Lower leg skin (tissue), 4 donors: ENCODE measurements at regions not wholly inside any gene's neighbourhood (a gene's known extent, or its start where the extent isn't known, plus 50 kb on each side); places are given as distances from the start of the nearest gene placed in this dataset.

Experiments
- DNase-seq, 2 donors: peaks; one replicate each; pipeline ENCODE4 v3.0.0-alpha.2; 2019; ENCODE audit warnings: low spot score in 2 of 2
- H3K4me3 ChIP-seq: fragments of 200-600 bp; sonication (generic); 2 replicates; pipeline ENCODE4 v1.5.1; 2017; ENCODE audit warnings: mild to moderate bottlenecking, low read depth; ENCODE audit not compliant: poor library complexity, severe bottlenecking
- POLR2A ChIP-seq, 2 donors: fragments of 450-650 bp; IDR thresholded peaks; one replicate each; pipeline ENCODE4 v1.6.1; 2016 to 2017; ENCODE audit warnings: antibody characterized with exemption in 2 of 2, mild to moderate bottlenecking in 1 of 2, moderate library complexity in 1 of 2
- WGBS, 2 donors: methylation state at CpG; one replicate each; pipeline ENCODE4 v1.1.5; 2018; 5-methylcytosine and 5-hydroxymethylcytosine counted together
- intact Hi-C: fragments of 100-400 bp; cut with DNase I; formaldehyde crosslinking; loops from one replicate; pipeline ENCODE4 v1.15.0; 2023; ENCODE audit warnings: low total_unique reads
- TF ChIP-seq, protein P1 (sequence below), 3 donors: fragments of 450-650 bp; IDR thresholded peaks; one replicate each; pipeline ENCODE4 v1.5.1; 2016; ENCODE audit warnings: antibody characterized with exemption in 3 of 3, mild to moderate bottlenecking in 3 of 3, moderate library complexity in 2 of 3

DNA sequence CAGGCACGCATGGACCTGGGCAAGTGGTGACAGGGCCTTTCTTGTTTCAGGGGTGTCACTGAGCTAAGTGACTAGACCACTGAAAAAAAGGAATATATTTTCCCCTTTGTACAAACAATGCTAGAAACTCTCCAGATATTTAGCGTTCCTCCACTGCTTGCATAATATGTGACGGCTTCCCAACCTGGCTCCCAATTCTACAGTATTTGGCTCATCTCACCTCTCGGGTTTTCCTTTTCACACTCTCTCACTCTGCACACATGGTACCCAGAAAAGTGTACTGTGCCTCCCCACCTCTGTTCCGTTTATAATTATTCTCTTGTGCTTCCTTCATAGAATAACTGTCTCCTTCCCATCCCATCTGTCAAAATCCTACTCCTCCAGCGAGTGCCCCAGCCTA lies 140.5 kb upstream of the KLHL25 start:
- H3K4me3 ChIP-seq = no peak overlapping the region
- 88 to 92% methylated on average over 6 of the region's 6 CpGs for whole genome bisulfite sequencing, 2 donors
- intact Hi-C loops = no loop called here
- no peak for DNase-seq
- no peak for TF ChIP-seq POLR2A (IDR thresholded peaks at IDR 0.05)
- TF ChIP-seq, protein P1, sequence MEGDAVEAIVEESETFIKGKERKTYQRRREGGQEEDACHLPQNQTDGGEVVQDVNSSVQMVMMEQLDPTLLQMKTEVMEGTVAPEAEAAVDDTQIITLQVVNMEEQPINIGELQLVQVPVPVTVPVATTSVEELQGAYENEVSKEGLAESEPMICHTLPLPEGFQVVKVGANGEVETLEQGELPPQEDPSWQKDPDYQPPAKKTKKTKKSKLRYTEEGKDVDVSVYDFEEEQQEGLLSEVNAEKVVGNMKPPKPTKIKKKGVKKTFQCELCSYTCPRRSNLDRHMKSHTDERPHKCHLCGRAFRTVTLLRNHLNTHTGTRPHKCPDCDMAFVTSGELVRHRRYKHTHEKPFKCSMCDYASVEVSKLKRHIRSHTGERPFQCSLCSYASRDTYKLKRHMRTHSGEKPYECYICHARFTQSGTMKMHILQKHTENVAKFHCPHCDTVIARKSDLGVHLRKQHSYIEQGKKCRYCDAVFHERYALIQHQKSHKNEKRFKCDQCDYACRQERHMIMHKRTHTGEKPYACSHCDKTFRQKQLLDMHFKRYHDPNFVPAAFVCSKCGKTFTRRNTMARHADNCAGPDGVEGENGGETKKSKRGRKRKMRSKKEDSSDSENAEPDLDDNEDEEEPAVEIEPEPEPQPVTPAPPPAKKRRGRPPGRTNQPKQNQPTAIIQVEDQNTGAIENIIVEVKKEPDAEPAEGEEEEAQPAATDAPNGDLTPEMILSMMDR (IDR thresholded peaks at IDR 0.05) = no peak

DNA sequence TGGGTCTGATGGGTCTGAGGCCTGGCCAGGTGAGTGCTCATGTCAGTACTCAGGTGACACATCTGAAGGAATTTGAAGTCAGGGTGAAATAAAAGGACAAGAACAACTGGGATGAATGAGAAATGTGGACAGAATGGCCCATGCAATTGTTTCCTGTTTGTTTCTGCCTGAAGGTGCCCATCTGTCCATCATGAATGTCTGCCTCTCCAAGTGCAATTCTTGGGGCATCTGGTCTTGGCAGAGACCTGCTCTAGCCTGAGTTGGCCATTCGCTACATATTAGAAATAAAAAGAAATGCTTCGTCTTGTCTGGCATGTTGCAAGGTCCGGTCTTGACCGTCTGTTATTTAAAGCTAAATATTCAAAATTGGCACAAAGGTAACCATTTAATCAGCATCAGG lies 142.0 kb upstream of the AGBL1 start:
- H3K4me3 ChIP-seq = no peak overlapping the region
- 92 to 93% methylated on average over 4 of the region's 4 CpGs for WGBS, 2 donors
- TF ChIP-seq POLR2A (IDR thresholded peaks at IDR 0.05) = no peak
- TF ChIP-seq, protein P1 (IDR thresholded peaks at IDR 0.05) = no peak
- intact Hi-C loops = no loop called here
- no peak for DNase-seq

GRCh38 chr15:85941186-85941855 lies 138.3 kb upstream of the AGBL1 start:
- no peak for DNase-seq
- WGBS, 2 donors = 93 to 95% methylated on average over 2 of the region's 2 CpGs
- intact Hi-C loops = no loop called here
- H3K4me3 ChIP-seq = no peak overlapping the region
- TF ChIP-seq, protein P1 (IDR thresholded peaks at IDR 0.05) = no peak
- TF ChIP-seq POLR2A (IDR thresholded peaks at IDR 0.05) = no peak

DNA sequence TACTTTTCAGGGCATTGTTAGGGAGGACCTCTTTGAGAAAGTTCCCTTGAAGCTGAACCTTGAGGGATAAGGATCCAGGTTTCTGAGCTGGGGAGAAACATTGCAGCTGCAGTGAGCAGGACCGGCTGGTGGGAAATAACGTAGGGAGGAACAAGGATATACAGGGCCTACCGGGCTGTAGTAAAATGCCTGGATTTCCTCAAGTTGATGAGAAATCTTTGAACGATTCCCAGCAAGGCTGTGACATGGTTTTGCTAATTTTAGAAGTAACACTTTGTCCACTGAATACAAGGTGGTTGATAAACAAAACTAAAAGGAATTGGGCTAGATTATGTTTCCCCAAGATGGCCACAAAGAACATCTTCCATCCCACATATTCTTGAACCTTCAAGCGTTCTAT lies 137.0 kb upstream of the AGBL1 start:
- DNase-seq = no peak
- 88 to 92% methylated on average over 5 of the region's 5 CpGs for WGBS, 2 donors
- TF ChIP-seq, protein P1 (IDR thresholded peaks at IDR 0.05) = no peak
- TF ChIP-seq POLR2A (IDR thresholded peaks at IDR 0.05) = no peak
- no peak overlapping the region for H3K4me3 ChIP-seq
- intact Hi-C loops = no loop called here

GRCh38 chr15:85943151-85943550 lies 136.5 kb upstream of the AGBL1 start:
- DNase-seq = no peak
- no peak overlapping the region for H3K4me3 ChIP-seq
- 62 to 63% methylated on average over 4 of the region's 4 CpGs for WGBS, 2 donors
- no peak for TF ChIP-seq POLR2A (IDR thresholded peaks at IDR 0.05)
- TF ChIP-seq, protein P1 (IDR thresholded peaks at IDR 0.05) = no peak
- intact Hi-C loops = no loop called here

- DNase-seq = no peak
- no peak overlapping the region for H3K4me3 ChIP-seq
- WGBS, 2 donors = 71 to 80% methylated on average over 2 of the region's 2 CpGs
- TF ChIP-seq POLR2A (IDR thresholded peaks at IDR 0.05) = no peak
- TF ChIP-seq, protein P1 (IDR thresholded peaks at IDR 0.05) = no peak
- intact Hi-C loops = no loop called here
Measured at GRCh38 chr15:85943791-85944190, 135.9 kb upstream of the AGBL1 start.
